ENCODE measurements at regions not wholly inside any gene's neighbourhood (a gene's known extent, or its start where the extent isn't known, plus 50 kb on each side); places are given as distances from the start of the nearest gene placed in this dataset.

- TF ChIP-seq CHD7 (IDR thresholded peaks at IDR 0.05; ENCODE audit: insufficient replicate concordance, low read length), result no peak
- TF ChIP-seq BRCA1 (IDR thresholded peaks at IDR 0.05; ENCODE audit: low read depth, low read length), result no peak
- no peak for TF ChIP-seq CTCF (IDR thresholded peaks at IDR 0.05; ENCODE audit: control extremely low read depth in 1 of 3, insufficient read depth in 1 of 3, low read depth in 1 of 3, low read length in 3 of 3)
- TF ChIP-seq SIX5 (IDR thresholded peaks at IDR 0.05; ENCODE audit: low read depth, low read length), result no peak
- TF ChIP-seq NRF1 (IDR thresholded peaks at IDR 0.05; ENCODE audit: low read depth, low read length), result no peak
- TF ChIP-seq POU5F1 (IDR thresholded peaks at IDR 0.05; ENCODE audit: low read depth, low read length), result no peak
- no peak for TF ChIP-seq KDM1A (IDR thresholded peaks at IDR 0.05; ENCODE audit: borderline replicate concordance, low read length)
- no peak for TF ChIP-seq CHD1 (IDR thresholded peaks at IDR 0.05; ENCODE audit: low read depth, low read length)
- no peak for TF ChIP-seq GABPA (IDR thresholded peaks at IDR 0.05; ENCODE audit: borderline replicate concordance, insufficient read depth, low read length)
Observed at GRCh38 chr6:119921491-119922010, 572.0 kb upstream of the MAN1A1 start (continued).
